Psoas muscle (tissue), 7 donors: ENCODE measurements at regions not wholly inside any gene's neighbourhood (a gene's known extent, or its start where the extent isn't known, plus 50 kb on each side); places are given as distances from the start of the nearest gene placed in this dataset.

Experiments
- ATAC-seq, 4 donors: fragments of 200-7000 bp; cut with Tn5 transposase; one replicate each; pipeline ENCODE4 v1.9.1; 2020; ENCODE audit warnings: moderate library complexity in 3 of 4, mild to moderate bottlenecking in 2 of 4
- DNase-seq, 2 donors: peaks; one replicate each; pipeline ENCODE4 v3.0.0-alpha.2; 2020
- H3K27ac ChIP-seq: fragments of 200-600 bp; one replicate; pipeline ENCODE4 v1.8.0; 2022
- H3K27me3 ChIP-seq, 3 donors: fragments of 200-600 bp in 1 of 3; one replicate each; pipeline versions ENCODE4 v1.6.1 to v1.8.0; 2013 to 2022; ENCODE audit warnings: low read length in 2 of 3, mild to moderate bottlenecking in 2 of 3, moderate library complexity in 1 of 3; ENCODE audit not compliant: insufficient read depth in 3 of 3
- H3K36me3 ChIP-seq, 2 donors: fragments of 200-600 bp in 1 of 2; one replicate each; pipeline versions ENCODE4 v1.6.1 to v1.8.0; 2013 to 2022; ENCODE audit warnings: low read depth in 1 of 2, mild to moderate bottlenecking in 1 of 2, moderate library complexity in 1 of 2; ENCODE audit not compliant: insufficient read depth in 1 of 2
- H3K4me1 ChIP-seq: fragments of 200-600 bp; one replicate; pipeline ENCODE4 v1.8.0; 2022
- H3K4me3 ChIP-seq: fragments of 200-600 bp; one replicate; pipeline ENCODE4 v1.8.0; 2022; ENCODE audit warnings: mild to moderate bottlenecking
- H3K9me3 ChIP-seq: fragments of 200-600 bp; one replicate; pipeline ENCODE4 v1.8.0; 2022
- WGBS, 3 donors: extraction: QIAGEN DNeasy Blood & Tissue Kit; methylation state at CpG; one replicate each; pipeline versions ENCODE4 v1.1.6 to v1.1.7; 2013; 5-methylcytosine and 5-hydroxymethylcytosine counted together
- intact Hi-C, 2 donors: fragments of 100-400 bp; cut with DNase I; formaldehyde crosslinking; loops; one replicate each; pipeline versions ENCODE4 v1.11.0 to v1.14.2; 2022
- TF ChIP-seq, protein P1 (sequence below): fragments of 200-600 bp; IDR thresholded peaks from one replicate; pipeline ENCODE4 v1.8.0; 2022; ENCODE audit warnings: antibody characterized with exemption
- donor health status: healthy with polysubstance abuse.
- donor health status: DM: no; HTN: no; CAD: no; lungs with moderate emphysema.
- donor health status: Bipolar disorder and iron deficiency.
- donor health status: healthy.
- donor health status: DM: yes; HTN: yes; CAD: no.
- donor health status: DM: no; HTN: no; CAD: no.
- donor health status: DM: yes; HTN: yes; CAD: no.

DNA sequence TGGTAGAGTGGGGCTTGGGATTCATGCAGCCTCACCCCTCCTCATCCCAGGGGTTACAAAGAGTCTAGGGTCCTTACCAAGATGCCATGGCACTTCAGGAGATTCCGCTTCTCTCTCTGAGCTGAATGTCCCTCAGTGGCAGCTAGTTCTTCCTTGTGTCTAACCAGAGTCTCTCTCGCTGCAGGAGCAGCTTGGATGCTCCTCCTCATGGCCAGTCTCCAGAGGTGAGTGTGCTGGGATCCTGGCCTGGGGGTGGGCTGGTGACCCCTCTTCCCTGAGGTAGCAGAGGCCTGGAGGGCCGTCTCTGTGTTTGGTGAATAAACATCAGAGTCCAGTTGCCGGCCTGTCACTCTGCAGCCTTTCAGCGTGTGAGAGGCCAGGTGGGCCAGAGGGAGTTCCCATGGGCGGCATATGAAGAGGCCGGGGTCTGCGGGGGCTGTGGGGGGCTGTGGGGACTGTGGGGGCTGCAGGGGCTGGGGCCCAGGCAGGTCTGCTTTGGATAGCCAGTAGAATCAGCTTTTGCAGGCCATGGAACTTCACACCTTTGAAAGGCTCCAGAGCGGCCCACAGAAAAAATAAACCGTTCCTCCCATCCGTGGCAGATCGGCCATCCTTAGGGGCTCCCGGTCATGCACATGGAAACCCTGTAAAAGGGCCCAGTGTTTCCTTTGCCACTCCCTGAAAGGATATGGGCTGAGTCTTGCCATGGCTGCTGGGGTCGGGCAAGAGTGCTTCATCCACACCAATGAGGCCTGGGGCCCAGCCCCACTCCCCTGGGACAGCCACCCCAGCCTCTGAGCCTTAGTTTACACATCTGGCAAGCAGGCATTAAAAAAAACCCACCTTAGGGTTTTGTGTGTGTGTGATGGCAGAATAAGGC is 256.4 kb downstream of the FOXD2 start:
- Histone ChIP-seq H3K4me1 (no peaks in the 10 kb centered on the region), H3K27ac (no peak overlapping the region), H3K27me3 (peaks cover 0 to 19% (median 1%) of the 10 kb centered on the region in 3 donors), H3K4me3 (no peak overlapping the region), H3K9me3 (no peaks in the 10 kb centered on the region), H3K36me3 (no peaks in the 10 kb centered on the region)
- no peak for ATAC-seq
- 78 to 80% (median 78%) methylated on average over 14 of the region's 14 CpGs for WGBS, 3 donors
- no peak for DNase-seq
- TF ChIP-seq, protein P1, sequence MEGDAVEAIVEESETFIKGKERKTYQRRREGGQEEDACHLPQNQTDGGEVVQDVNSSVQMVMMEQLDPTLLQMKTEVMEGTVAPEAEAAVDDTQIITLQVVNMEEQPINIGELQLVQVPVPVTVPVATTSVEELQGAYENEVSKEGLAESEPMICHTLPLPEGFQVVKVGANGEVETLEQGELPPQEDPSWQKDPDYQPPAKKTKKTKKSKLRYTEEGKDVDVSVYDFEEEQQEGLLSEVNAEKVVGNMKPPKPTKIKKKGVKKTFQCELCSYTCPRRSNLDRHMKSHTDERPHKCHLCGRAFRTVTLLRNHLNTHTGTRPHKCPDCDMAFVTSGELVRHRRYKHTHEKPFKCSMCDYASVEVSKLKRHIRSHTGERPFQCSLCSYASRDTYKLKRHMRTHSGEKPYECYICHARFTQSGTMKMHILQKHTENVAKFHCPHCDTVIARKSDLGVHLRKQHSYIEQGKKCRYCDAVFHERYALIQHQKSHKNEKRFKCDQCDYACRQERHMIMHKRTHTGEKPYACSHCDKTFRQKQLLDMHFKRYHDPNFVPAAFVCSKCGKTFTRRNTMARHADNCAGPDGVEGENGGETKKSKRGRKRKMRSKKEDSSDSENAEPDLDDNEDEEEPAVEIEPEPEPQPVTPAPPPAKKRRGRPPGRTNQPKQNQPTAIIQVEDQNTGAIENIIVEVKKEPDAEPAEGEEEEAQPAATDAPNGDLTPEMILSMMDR, result no peak
- intact Hi-C loops, result no loop called here

DNA sequence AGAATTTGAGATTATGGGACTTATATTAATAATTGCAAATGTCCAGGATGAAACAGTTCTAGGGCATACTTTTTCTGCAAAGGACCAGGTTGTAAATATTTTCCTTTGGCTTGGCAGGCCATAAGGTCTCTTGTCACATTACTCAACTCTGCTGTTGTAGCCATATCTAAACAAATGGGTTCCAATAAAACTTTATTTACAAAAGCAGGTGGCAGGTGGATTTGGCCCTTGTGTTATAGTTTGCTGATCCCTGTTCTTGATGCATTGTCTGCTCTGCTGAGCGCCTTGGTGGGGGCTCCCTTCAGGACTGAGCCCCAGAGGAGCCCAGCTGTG is 258.5 kb downstream of the FOXD2 start:
- intact Hi-C loops, result no loop called here
- no peaks in the 10 kb centered on the region for H3K4me1 ChIP-seq
- no peaks in the 10 kb centered on the region for H3K9me3 ChIP-seq
- TF ChIP-seq, protein P1, result no peak
- no peak overlapping the region for H3K4me3 ChIP-seq
- no peak overlapping the region for H3K27ac ChIP-seq
- no peaks in the 10 kb centered on the region for H3K36me3 ChIP-seq
- ATAC-seq (no peak), DNase-seq (no peak)
- peaks cover 0 to 15% (median 1%) of the 10 kb centered on the region in 3 donors for H3K27me3 ChIP-seq
- WGBS, 3 donors, result 88 to 95% (median 89%) methylated on average over 1 of the region's 1 CpG

DNA sequence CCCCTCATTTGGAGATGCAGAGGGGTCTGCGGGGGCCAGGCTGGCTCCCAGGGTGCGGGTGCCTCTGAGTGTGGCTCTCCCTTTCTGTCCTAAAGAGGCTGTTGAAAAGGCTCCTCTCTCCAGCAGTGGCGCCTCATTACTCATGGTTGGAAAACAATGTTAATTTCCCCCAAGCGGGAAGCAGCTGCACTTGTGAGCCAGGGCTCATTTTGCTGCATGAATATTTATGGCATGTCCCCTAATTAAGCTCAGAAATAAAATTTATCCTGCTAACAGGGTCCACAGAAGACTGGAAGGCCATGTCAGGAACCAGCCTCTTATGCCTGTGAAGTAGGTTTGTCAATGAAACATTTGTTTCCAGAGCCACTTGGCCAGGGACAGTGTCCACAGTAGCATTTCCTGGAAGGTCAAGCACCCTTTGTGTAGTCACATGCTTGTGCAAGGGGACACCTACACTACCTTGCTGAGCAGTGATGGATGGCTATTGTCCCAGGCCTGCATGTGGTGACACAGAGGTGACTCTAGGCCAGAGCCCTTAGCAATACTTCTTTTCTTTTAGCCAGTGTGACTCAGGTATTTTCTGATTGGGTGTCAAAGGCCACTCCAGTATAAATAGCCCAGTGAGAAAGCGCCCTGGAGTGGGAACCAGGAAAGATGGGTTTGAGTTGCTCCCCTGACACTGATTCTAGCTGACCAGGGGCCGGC is 259.0 kb downstream of the FOXD2 start:
- Histone ChIP-seq H3K9me3 (no peaks in the 10 kb centered on the region), H3K4me3 (no peak overlapping the region), H3K27me3 (peaks cover 0 to 13% (median 1%) of the 10 kb centered on the region in 3 donors), H3K4me1 (no peaks in the 10 kb centered on the region), H3K27ac (no peak overlapping the region), H3K36me3 (no peaks in the 10 kb centered on the region)
- TF ChIP-seq, protein P1, result no peak
- ATAC-seq (peak; percentile 75 to 96 (median 90)), DNase-seq (no peak)
- intact Hi-C loops, result no loop called here
- WGBS, 3 donors, result 76 to 82% (median 78%) methylated on average over 6 of the region's 6 CpGs

DNA sequence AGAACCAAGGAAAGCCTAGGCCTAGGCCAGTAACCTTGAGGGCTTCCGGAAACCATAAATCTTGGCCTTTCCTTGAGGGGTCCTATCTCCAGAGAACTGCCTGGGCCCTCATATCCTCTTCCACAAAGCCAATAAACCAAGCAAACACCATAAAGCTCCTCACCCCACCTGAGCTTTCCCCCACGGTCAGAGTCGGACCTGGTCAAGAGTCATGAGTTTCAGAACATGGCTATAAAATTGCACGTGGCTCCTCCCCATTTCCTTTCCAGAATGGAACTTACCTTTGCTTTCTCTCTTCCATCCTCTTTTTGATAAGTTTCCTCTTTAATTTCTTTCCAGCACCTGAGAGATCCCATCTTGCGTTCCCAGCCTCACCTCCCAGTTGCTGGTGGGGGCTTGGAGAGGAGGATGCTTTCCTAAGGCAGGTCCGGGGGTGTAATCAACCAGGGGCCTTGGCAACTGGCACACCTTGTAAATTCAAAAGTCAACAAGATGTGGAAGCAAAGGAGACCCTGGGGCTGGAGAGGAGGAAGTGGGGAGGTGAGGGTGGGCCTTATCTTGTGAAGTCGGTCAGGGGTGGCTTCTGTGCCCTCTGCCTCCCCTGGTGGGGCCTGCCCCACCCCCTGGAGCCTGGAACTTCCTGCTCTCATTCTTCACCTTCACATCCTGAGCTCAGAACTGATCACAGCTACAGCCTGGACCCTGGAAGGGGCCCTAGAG is 259.9 kb downstream of the FOXD2 start:
- H3K4me3 ChIP-seq, result no peak overlapping the region
- H3K9me3 ChIP-seq, result no peaks in the 10 kb centered on the region
- 86 to 88% (median 87%) methylated on average over 7 of the region's 7 CpGs for WGBS, 3 donors
- TF ChIP-seq, protein P1, result no peak
- DNase-seq, result no peak
- no peak overlapping the region for H3K27ac ChIP-seq
- no peak for ATAC-seq
- peaks cover 0 to 6% (median 1%) of the 10 kb centered on the region in 3 donors for H3K27me3 ChIP-seq
- intact Hi-C loops, result no loop called here
- H3K36me3 ChIP-seq, result no peaks in the 10 kb centered on the region
- H3K4me1 ChIP-seq, result no peaks in the 10 kb centered on the region
